ENCODE measurements at regions not wholly inside any gene's neighbourhood (a gene's known extent, or its start where the extent isn't known, plus 50 kb on each side); places are given as distances from the start of the nearest gene placed in this dataset.
"Not testable (repeated sequence)": the region's sequence is repeated elsewhere in the genome, so short reads cannot be mapped to it uniquely, and the experiment has no call there.

DNA sequence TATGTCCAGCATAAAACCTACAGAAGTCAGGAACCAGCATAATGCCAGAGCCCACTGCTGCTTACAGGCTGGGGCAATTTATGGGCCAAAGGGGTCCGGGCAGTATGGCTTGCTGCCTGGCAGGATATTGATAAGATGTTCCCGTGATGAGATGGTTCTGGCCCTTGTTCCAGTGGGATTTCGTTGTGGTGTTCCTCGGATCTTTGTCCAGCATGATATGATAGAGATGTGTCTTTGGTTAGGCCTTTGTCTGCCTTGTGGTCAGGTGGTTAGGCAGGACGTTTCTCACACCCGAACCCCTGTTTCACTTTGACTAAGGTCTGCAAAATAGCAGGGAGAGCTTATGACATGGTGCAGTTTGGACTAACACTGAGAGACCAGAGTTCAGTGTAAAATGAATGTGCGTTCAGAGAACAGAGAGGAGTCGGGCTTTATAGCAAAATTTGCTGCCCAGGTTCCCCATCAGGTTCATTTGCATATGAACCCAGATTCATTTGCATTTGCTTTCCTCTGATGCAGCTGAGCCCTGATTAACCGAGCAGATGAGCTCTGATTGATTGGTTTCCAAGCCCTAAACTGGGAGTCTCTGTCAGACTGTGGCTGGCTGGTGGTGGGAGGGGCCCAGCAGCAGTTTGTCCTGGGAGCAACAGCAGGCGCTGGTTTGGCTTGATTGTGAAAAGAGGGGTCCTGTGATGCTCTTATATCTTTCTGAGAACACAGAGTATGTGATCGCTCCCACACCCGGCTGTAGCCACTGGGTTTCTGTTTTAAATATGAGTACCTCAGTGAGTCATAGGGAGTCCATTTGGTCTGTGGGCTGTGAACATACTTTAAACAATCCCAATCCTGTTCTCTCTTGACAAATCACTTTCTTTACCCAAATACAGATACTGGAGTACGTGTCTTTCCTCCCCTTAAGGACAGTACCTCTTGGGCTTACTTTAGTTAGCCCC, 156.3 kb upstream of the PZP start:
- no peak for DNase-seq

GRCh38 chr12:9363145-9363544, 154.9 kb upstream of the PZP start:
- no peak for DNase-seq

DNA sequence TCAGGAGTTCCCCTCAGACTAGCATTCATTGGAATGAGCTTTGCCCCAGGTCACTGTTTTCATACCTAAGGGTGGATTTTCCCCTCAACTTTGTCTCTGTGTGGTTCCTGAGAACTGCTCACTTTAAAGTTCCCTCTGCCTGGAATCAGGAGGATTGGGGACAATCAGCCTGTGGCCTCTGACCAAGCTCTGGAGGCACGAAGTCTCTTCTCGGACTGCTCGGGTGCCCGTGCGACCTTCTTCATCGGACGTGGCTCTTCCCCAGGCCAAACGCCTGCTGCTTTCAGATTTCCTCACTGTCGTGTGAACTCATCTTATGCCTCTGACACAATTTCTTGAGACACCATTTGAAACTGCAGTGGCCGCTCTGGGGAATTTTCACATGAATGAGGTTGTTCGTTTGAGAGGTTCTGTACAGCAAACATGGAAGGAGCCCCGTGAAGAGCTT, 153.7 kb upstream of the PZP start:
- DNase-seq = no peak

- not testable (repeated sequence) for DNase-seq
Observed at GRCh38 chr12:9354009-9354754, 146.0 kb upstream of the PZP start.

DNA sequence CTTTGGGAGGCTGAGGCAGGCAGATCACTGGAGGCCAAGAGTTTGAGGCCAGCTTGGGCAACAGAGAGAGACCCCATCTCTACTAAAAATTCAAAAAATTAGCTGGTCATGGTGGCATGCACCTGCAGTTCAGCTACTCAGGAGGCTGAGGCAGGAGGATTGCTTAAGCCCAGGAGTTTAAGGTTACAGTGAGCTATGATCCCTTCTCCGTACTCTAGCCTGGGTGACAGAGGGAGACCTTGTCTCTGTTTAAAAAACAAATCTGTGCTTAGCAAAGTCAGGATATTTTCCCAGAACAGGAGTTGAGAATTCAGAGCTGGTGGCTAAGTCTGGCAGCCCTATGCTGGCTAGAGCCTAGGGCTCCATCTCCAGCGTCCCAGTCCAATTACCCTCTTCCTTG, 142.9 kb upstream of the PZP start:
- DNase-seq = no peak

- DNase-seq = no peak
Observed at GRCh38 chr12:9349888-9350885, 142.0 kb upstream of the PZP start.

DNA sequence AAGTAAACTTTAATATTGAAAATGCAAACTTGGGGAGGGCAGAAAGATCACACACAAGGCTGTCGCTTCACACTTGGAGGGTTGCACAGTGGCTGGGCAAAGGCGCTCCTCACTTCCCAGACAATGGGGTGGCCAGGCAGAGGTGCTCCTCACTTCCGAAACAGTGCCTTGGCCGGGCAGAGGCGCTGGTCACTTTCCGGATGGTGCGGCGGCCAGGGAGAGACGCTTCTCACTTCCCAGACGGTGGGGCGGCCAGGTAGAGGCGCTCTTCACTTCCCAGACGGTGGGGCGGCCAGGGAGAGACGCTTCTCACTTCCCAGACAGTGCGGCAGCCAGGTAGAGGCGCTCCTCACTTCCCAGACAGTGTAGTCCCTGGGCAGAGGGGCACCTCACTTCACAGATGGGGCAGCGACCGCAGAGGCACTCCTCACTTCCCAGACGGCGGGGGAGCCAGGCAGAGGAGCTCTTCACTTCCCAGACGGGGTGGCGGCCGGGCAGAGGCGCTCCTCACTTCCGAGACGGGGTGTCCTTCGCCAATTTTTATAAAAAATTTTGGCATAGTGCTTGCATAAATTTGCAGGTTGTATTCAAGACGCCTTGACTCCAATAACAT, 140.8 kb upstream of the PZP start:
- DNase-seq = no peak

- no peak for DNase-seq
Observed at GRCh38 chr12:9347328-9348127, 139.3 kb upstream of the PZP start.

DNA sequence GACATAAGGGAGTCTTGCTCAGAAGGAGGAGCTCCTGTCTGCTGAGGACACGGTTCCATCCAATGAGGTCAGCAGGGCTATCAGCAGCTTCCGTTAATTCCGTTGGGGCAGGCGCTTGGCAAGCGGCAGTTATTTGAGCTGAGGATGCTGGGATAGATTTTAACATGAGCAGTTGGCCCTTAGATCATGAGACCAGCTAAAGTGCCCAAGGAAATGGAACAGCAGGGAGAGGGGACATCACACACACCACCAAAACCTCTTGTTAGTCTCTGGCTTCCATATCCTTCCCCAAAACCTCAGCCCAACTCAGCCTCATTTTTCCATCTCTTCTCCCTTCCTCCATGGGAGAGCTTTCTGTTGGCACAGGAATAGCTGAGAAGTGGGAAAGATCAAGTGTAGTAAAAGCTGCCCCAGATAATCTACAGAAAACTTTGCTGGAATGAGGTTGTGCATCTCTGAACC, 138.7 kb upstream of the PZP start:
- DNase-seq = no peak

DNA sequence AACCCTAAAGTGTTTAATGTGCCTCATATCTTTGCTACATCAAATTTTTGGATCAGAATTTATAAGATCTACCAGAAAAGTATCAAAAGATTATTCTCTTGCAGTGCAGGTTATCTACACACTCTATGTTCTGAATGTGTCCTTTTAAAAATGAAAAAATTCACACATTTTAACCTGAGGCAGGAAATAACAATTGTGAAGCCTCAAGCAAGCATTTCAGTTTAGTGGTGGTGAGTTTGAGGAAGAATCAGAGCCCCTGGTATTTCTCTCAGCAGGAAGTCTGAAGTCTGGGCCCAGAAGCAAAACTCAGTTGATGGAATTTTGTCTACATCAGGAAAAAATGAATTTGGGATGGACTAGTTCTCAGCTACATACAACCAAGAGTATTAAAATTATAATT, 137.0 kb upstream of the PZP start:
- no peak for DNase-seq

GRCh38 chr12:9344541-9344940, 136.3 kb upstream of the PZP start:
- DNase-seq = no peak

GRCh38 chr12:9343731-9344130, 135.5 kb upstream of the PZP start:
- DNase-seq = no peak

DNA sequence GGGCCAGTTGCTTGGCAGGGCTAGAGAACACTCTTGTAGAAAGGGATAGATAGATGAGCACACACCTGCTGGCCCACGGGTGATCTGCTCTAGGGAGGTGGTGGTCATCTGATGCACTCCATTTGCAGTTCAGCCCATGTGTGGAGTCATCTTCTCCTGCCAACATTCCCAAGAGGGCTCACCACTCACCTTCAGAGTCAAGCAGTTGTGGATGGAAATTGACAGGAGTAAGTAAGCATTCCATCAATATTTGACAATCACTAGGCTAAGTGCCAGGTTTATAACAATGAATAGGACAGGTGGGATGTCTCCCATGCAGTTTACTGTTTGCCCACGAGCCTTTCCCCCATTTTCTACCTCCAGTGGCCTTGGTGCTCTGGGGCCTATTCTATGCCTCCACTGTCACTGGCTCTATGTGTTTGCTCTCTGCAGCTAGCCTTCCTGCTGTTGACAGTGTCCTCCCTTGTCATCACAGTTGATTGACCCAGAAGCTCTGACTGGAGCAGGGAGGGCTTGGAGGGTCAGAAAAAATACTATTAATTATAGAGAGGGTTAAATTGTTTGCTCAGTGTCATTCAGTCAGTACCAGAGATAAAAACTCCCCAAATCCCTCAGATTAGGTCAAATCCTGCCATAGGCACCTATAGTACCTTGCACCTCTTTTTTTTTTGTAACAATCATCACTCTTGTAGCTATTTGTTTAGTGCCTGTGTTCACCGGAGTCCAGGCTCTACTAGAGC, 134.6 kb upstream of the PZP start:
- DNase-seq = no peak

DNA sequence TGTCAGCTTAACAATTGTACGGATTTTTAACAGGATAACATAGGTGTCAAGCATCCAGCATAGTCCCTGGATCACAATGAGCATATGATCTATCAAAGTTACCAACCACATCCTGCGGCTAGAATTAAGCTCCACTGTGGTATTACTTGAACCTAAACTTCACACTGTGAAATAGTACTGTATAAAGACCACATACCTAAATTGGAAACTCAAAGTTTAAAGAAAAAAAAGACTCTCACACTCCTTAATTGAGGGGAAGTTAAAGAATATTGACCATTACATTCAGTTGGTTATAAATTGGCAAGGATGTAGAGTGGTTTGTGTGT, 133.0 kb upstream of the PZP start:
- no peak for DNase-seq

GRCh38 chr12:9340422-9341259, 132.4 kb upstream of the PZP start:
- no peak for DNase-seq

- DNase-seq = no peak
Observed at GRCh38 chr12:9337656-9338055, 129.5 kb upstream of the PZP start.

DNA sequence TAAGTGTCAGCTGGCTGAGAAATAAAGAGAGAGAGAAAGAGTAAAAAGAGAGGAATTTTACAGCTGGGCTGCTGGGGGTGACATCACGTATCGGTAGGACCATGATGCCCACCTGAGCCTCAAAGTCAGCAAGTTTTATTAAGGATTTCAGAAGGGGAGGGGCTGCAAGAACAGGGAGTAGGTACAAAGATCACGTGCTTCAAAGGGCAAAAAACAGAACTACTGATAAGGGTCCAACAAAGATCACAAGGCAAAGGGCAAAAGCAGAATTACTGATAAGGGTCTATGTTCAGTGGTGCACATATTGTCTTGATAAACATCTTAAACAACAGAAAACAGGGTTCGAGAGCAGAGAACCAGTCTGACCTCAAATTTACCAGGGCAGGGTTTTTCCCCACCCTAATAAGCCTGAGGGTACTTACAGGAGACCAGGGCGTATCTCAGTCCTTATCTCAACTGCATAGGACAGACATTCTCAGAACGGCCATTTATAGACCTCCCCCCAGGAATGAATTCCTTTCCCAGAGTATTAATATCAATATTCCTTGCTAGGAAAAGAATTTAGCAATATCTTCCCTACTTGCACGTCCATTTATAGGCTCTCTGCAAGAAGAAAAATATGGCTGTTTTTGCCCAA, 128.3 kb upstream of the PZP start:
- DNase-seq = not testable (repeated sequence)

GRCh38 chr12:9335867-9336266, 127.7 kb upstream of the PZP start:
- DNase-seq = no peak

GRCh38 chr12:9334964-9335363, 126.8 kb upstream of the PZP start:
- DNase-seq = no peak
